HL-60/S4 (cell line): ENCODE measurements at regions not wholly inside any gene's neighbourhood (a gene's known extent, or its start where the extent isn't known, plus 50 kb on each side); places are given as distances from the start of the nearest gene placed in this dataset.
"Not testable (repeated sequence)": the region's sequence is repeated elsewhere in the genome, so short reads cannot be mapped to it uniquely, and the experiment has no call there.

Source experiments
- in situ Hi-C: fragments of 300-500 bp; cut with MboI; formaldehyde crosslinking; loops from 2 replicates; pipeline ENCODE4 v1.14.3; 2022; ENCODE audit warnings: low sequenced_read_pairs

DNA sequence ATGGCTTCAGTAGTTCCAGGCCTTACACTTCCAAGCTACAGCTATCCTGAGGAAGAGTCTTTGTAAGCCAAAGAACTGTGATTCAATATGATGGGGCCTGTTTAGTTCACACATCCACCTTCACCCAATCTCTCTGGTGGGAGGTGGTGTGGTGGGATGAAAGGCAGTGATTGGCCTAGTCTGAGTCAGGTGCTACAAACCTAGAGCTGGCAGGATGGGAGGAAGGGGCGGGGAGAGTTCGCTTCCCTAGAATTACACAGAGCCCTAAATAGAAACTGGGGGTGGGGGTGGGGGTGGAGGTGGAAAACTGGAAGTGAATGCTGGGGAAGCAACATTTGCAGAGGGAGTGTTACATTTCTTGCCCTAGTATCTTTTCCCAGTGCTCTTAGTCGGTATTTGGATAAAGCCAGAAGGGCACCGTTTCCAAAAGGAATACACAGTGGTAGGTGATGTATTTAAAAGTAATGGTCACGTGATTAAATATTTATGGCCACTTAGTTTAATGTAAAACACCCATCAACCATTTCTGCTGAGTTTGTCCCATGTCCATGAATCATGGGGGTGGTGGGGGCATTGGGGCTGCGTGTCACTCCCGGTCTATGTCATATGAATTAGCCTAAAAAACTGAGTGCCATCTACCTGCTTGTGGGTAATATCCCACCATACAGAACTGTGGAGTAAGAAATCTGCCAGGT is 247.6 kb upstream of the PROK2 start:
- in situ Hi-C loops, result no loop called here

DNA sequence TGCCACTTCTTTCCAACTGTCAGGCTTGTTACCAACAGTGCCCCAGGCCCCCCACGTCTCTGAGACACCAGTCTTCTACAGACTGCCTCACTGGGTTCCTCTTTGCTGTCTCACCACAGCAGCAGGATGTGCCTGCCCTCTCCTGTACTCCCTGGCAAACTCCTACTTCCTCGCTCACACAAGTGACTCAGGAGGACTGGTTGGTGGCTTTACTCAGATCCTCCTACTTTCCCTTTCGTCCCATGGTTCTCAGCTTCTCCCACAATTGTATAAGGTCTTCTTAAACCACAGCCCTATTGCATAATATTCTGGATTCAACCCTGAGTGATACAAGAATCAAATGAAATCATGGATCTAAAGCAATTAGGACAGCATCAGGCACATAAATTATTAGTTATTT is 246.6 kb upstream of the PROK2 start:
- in situ Hi-C loops, result no loop called here

- in situ Hi-C loops, result not testable (repeated sequence)
These were observed 245.3 kb upstream of the PROK2 start for GRCh38 chr3:72030296-72030695.

GRCh38 chr3:72028726-72029125 is 243.8 kb upstream of the PROK2 start:
- in situ Hi-C loops, result not testable (repeated sequence)

- in situ Hi-C loops, result not testable (repeated sequence)
These were observed 243.4 kb upstream of the PROK2 start for GRCh38 chr3:72028307-72028706.

DNA sequence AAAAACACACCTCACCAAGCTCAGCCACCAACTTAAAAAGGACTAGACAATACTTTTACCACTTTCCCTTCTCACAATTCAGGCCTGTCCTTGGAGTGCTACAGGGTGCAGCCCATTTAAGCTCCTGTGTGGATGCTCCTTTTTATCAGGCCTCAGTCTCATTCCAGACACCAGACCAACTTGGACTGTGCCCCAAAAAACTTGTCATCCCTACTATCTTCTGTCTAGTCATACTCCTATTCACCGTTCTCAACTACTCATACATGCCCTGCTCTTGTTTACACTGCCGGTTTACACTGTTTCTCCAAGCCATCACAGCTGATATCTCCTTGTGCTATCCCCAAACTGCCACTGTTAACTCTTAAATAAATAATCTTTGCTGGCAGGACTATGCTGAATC is 242.8 kb upstream of the PROK2 start:
- in situ Hi-C loops, result not testable (repeated sequence)

DNA sequence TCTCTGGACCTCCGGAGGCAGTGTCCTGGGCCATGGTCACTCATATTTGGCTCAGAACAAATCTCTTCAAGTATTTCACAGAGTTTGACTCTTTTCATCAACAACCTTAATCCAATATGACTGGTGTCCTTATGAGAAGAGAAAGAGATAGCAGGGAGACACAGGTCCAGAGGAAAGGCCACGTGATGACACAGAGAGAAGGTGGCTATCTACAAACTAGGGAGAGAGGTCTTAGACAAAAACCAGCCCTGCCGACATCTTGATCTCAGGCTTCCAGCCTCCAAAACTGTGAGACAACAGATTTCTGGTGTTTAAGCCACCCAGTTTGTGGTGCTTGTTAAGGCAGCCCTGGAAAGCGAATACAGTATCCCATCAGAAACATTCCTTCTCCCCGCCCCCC is 237.1 kb upstream of the PROK2 start:
- in situ Hi-C loops, result no loop called here

- in situ Hi-C loops, result no loop called here
These were observed 236.6 kb upstream of the PROK2 start for GRCh38 chr3:72021531-72021930.

DNA sequence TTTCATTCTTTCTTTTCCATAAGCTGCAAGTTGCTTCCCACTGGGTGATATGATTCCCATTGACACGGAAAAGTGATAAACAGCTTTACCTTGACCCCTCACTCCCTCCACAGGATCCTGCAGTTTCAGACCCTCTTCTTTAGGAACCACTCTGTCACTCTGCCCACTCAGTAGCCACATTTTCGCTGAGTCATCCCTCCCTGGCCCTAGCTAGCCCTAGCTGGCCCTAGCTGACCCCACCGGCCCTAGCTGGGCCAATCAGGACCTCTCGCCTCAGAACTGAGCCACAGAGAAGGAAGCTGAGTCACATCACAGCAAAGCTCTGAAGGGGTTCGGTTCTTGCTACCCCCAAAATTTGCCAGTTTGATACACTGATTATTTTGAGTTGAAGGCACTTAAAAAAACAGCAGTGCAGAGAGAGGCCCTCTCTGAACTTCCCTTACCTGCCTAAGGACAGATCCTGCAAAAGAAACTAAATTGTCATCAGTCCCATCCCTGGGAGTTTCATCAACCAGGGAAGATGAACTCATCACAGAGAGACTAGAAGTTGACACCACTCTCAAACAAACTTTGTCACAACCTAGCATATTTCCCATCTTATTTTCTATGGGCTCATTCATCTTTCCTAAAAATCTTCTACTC is 233.5 kb upstream of the PROK2 start:
- in situ Hi-C loops, result no loop called here

DNA sequence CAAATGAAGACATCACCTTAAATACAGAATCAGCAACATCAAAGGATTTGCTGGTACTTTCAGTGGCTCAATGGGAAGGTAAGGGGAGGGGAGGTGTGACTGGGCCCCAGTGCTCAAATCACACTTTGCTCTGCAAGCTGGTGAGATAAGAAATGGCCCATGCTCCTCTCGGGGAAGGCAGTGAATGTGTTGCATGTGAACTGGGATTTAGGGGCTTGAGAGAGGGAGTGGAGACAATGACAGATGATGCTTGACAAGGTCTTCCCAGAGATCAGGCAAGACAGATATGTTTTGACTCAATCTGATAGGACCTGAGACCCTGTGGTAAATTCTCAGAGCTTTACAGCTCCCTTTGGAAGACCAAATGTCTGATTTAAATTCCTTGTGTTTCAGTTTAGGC is 233.0 kb upstream of the PROK2 start:
- in situ Hi-C loops, result no loop called here

DNA sequence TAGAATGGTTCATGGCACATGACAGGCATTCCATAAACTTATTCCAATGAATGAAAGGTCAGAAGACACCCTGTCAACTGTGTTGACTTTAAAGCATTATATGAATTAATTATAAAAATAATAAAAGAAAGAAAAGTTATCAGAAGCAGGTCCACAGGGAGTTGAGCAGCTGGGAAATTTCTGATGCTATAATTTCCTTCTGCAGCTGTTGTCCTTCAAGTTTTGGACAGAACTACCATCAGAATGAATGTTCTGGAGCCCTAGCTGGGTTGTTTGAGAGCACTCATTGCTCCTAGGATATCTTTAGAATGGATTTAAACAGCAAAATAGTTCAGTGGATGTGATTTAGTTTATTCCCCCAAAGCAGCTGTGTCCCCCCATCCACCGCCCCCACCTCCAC is 232.4 kb upstream of the PROK2 start:
- in situ Hi-C loops, result no loop called here

- in situ Hi-C loops, result no loop called here
These were observed 230.5 kb upstream of the PROK2 start for GRCh38 chr3:72015463-72015862.

DNA sequence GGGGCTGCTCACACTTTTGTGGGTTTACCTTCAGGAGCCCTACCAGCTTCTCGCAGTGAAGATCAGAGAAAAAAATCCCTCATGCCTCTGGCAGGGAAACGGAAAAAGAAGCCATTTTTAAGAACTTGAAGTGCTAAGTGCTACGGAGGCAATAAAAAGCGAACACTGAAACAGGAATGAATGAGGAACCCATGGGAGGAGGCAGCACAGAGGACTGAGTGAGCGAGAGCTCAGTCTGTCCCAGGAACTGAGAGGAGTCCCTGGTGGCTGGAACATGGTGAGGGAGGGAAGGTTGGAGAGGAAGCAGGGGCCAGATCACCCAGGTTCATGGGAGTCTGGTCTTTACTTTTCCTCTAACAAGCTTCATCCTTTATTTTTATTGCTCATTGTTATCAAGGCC is 228.1 kb upstream of the PROK2 start:
- in situ Hi-C loops, result no loop called here

DNA sequence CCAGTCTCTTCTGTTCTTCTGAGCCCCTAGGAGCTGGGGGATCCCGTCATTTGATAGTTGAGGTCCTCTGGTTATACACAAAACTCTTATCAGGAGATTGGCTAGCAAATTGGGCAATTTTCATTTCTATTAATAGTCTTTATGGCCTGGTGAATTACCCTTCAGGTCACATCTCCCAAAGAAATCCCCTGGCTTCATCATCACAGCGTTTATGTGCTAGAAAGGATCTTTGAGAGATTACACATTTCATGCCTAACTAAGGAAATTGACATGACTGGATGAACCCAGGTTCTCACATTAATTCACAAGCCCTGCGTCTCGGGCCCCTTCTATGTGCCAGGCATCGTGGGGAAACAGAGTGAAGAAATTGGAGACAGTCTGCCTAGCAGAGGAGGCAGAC is 227.4 kb upstream of the PROK2 start:
- in situ Hi-C loops, result no loop called here

GRCh38 chr3:72011485-72011884 is 226.5 kb upstream of the PROK2 start:
- in situ Hi-C loops, result no loop called here

DNA sequence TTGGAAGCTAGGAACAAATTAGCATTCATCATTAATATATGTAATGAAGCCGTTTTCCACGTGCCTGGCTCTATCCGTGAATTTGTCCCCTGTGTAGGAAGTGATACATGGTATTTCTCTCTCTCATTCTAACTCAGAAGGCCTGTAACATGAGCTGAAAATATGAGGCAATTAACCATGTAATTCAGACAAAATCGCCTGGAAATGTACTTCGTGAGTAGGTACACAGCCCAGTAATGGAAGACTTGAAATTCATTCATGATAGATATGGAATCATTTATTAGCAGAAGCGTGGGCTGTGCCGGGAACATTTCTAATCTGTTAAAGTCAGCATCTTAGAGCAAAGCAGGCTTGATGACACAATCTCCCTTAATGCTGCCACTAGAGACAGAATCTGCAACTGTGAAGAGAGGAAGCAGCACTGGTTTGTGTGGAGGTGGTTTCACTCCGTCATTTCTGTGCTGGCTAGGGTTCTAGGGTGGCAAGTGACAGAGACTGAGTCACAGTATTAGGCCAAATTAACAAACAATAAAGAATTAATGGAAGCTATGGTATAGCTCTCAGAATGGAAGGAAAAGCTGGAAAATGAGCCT is 225.0 kb upstream of the PROK2 start:
- in situ Hi-C loops, result no loop called here

DNA sequence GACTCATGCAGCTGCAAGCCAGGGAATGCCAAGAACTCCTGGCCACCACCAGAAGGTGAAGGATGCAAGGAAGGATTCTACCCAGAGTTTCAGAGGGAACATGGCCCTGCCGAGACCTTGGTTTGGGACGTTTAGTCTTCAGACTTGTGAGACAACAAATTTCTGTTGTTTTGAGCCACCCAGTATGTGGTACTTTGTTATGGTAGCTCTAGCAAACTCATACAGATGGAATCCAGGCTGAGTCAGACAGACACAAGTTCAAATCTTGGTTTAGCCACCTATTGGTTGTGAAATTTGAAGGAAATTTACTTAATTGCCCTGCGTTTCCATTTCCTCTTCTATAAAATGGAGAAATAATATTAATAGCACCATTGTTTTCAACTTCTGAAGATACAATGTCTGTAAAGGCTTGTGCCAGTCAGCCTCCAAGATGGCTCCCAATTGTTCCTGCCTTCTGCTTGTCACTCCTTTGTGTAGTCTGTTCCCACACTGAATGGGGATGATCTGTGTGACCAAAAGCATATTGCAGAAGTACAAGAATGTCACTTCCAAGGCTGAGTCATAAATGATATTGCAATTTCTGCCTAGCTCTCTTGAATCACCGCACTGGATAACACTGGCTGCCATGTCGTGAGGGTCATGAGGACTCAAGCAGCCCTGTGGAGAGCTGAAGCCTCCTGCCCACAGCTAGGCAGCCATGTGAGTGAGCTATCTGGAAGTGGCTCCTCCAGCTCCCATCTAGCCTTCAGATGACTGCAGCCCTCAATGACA is 223.5 kb upstream of the PROK2 start:
- in situ Hi-C loops, result no loop called here

DNA sequence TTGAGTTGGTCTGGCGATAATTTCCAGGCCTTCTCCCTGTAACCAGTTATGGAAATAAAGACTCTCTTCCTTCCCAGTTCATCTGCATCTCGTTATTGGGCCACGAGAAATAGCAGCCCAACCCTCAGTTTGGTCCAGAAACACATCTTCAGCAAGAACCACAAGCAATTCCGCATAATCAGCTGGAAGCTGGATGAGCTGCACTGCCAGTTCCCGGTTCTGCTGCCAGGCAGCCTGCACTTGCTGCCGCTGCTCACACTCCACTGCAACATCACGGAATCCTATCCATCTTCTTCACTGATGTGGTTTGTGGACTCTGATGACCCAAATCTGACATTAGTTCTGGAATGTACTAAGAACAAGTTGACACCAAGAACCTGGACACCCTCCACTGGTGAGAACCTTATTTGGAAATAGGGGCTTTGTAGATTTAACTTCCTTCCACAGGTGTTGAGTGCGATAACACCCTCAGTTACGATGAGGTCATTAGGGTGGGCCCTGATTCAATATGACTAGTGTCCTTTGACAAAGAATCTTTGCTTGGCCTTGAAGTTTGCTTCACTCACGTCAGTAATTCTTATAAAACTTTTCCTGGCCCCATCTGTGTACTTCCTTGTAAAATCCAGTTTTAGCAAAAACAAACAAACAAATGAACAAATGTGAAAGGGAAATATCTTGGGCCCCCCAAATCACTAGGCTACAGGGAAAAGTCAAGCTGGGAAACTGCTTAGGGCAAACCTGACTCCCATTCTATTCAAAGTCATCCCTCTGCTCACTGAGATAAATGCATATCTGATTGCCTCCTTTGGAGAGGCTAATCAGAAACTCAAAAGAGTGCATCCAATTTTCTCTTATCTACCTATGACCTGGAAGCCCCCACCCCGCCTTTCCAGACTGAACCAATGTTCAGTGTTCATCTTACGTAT is 221.9 kb upstream of the PROK2 start:
- in situ Hi-C loops, result no loop called here

DNA sequence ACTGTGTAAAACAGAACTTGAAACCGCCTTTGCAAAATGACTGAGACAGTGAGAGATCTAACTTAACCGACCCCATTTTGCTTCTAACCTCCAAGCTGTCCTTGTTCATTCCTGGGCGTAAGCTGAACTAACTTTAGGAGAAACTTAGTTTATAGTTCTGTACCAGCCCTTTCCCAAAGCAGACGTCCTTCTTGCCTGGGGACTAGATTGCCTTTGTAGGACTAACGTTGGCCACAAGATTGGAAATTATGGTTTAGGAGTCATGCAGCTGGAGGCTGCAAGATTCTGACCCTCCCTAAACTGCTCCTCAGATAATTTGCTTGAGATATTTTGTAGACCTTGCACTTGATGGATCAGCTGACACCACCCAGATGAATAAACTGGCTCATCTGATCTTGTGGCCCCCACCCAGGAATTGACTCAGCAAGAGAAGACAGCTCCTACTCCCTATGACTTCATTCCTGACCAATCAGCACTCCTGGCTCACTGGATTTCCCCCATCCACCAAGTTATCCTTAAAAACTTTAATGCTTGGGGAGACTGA is 219.9 kb upstream of the PROK2 start:
- in situ Hi-C loops, result no loop called here

DNA sequence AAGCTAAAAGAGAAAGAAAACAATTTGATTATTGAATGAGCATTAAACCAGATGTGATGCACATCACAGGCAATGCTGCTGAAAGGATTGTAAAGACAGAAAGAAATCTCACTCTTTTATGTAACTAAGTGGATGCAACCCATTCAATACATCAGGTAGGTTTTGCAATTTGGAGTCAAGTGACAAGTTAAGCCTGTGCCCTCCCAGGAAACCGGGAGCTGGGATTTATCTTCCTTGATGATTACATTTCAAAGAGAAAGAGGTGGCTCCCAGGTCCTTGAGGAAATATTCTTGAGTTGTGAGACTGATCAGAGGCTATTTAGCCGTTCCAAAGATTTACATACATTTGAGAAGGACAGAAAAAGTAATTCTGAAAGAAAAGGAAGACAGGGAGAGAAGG is 219.0 kb upstream of the PROK2 start:
- in situ Hi-C loops, result no loop called here
